ENCODE measurements at regions not wholly inside any gene's neighbourhood (a gene's known extent, or its start where the extent isn't known, plus 50 kb on each side); places are given as distances from the start of the nearest gene placed in this dataset.
"Not testable (repeated sequence)": the region's sequence is repeated elsewhere in the genome, so short reads cannot be mapped to it uniquely, and the experiment has no call there.

DNA sequence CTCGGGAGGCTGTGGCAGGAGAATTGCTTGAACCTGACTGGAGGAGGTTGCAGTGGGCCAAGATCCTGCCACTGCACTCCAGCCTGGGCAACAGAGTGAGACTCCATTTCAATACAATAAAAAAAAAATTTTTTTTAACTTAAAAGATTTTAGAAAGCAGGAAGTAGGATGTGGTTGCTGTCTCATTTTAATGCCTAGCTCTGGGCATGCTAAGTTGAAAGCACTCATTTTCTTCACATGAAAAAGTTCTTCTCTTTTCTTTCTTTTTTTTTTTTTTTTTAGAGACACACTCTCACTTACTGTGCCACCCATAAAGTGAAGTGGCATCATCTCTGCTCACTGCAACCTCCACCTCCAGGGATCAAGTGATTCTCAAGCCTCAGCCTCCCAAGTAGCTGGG, 58.4 kb upstream of the PPIAL4F start:
- H3K27ac ChIP-seq (ENCODE audit: insufficient read length, low read depth, low read length); H3K27me3 Mint-ChIP-seq (ENCODE audit: low read depth); H2BK120ac ChIP-seq (ENCODE audit: low read depth, low read length, poor library complexity, severe bottlenecking); H2BK5ac ChIP-seq (ENCODE audit: insufficient read length, low read length); H3K27me3 ChIP-seq (ENCODE audit: insufficient read depth, low read length); H3K4me1 ChIP-seq (ENCODE audit: insufficient read depth, low read length); H3K23me2 ChIP-seq (ENCODE audit: insufficient read length, low read depth, low read length, poor library complexity, severe bottlenecking); H3K9ac ChIP-seq (ENCODE audit: extremely low read depth, insufficient read length, low read length); H3K79me1 ChIP-seq (ENCODE audit: insufficient read depth, low read depth, low read length, poor library complexity, severe bottlenecking); H2BK15ac ChIP-seq (ENCODE audit: low read depth, low read length); H4K5ac ChIP-seq (ENCODE audit: insufficient read length, low read depth, low read length); H2BK20ac ChIP-seq (ENCODE audit: low read depth, low read length, poor library complexity, severe bottlenecking); H4K20me1 ChIP-seq (ENCODE audit: control insufficient read depth, insufficient read depth, insufficient read length); H2AFZ ChIP-seq (ENCODE audit: low read length); H3K14ac ChIP-seq (ENCODE audit: insufficient read depth, low read length); H2AK5ac ChIP-seq (ENCODE audit: insufficient read length, low read length); H3K23ac ChIP-seq (ENCODE audit: insufficient read length, low read depth, low read length); H3K9me3 Mint-ChIP-seq; H2BK12ac ChIP-seq (ENCODE audit: insufficient read length, low read depth, low read length); H3K4me3 Mint-ChIP-seq; DNase-seq; H3K18ac ChIP-seq (ENCODE audit: insufficient read length, low read depth, low read length); H3K4me1 Mint-ChIP-seq; H3K79me2 ChIP-seq (ENCODE audit: insufficient read depth, low read length); H3K36me3 Mint-ChIP-seq (ENCODE audit: insufficient read depth in 1 of 3, low read depth in 3 of 3); H3K4me2 ChIP-seq (ENCODE audit: insufficient read depth, insufficient read length, low read length); H4K8ac ChIP-seq (replicated peaks; ENCODE audit: insufficient read length, low read depth, low read length); H3K27ac Mint-ChIP-seq; H3K9me3 ChIP-seq (ENCODE audit: control insufficient read depth, low read depth, low read length); H3T11ph ChIP-seq (ENCODE audit: low read length); H3K4ac ChIP-seq (ENCODE audit: low read depth, low read length); H4K91ac ChIP-seq (ENCODE audit: insufficient read length, low read depth, low read length); H3K56ac ChIP-seq (ENCODE audit: insufficient read length, low read depth, low read length): not testable (repeated sequence)
- WGBS (ENCODE audit: extremely low coverage, insufficient read length, low lambda C conversion rate) = no CpG with 5 or more reads among the region's 1 CpG

DNA sequence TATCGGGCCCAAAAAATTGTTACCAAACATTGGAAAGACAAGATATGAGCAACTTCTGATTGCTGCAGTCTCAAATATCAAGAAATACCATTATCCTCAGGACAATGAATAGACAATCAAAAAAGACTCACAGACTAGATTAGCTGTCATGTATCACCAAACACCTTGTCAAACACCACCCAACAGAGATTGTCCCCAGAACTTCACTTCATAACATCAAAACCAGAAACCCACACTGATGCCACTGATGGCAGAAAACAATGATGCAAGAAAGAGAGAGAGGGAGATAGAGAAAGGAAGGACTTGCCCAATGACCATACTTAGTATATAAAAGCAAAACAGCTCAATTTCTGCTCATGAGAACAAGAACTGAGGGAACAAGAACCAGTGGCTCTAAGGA, 56.0 kb upstream of the PPIAL4F start:
- H3K9me3 Mint-ChIP-seq; H3K79me2 ChIP-seq (ENCODE audit: insufficient read depth, low read length); H2AK5ac ChIP-seq (ENCODE audit: insufficient read length, low read length); H3K14ac ChIP-seq (ENCODE audit: insufficient read depth, low read length); H3K4me1 Mint-ChIP-seq; H3K79me1 ChIP-seq (ENCODE audit: insufficient read depth, low read depth, low read length, poor library complexity, severe bottlenecking); H3K9ac ChIP-seq (ENCODE audit: extremely low read depth, insufficient read length, low read length); H3K4ac ChIP-seq (ENCODE audit: low read depth, low read length); H3K4me3 Mint-ChIP-seq; H4K20me1 ChIP-seq (ENCODE audit: control insufficient read depth, insufficient read depth, insufficient read length); H2BK5ac ChIP-seq (ENCODE audit: insufficient read length, low read length); H3K18ac ChIP-seq (ENCODE audit: insufficient read length, low read depth, low read length); H3K56ac ChIP-seq (ENCODE audit: insufficient read length, low read depth, low read length); H4K8ac ChIP-seq (replicated peaks; ENCODE audit: insufficient read length, low read depth, low read length); H3K27me3 ChIP-seq (ENCODE audit: insufficient read depth, low read length); H3T11ph ChIP-seq (ENCODE audit: low read length); H2BK12ac ChIP-seq (ENCODE audit: insufficient read length, low read depth, low read length); H3K9me3 ChIP-seq (ENCODE audit: control insufficient read depth, low read depth, low read length); H2AFZ ChIP-seq (ENCODE audit: low read length); H2BK20ac ChIP-seq (ENCODE audit: low read depth, low read length, poor library complexity, severe bottlenecking); H2BK120ac ChIP-seq (ENCODE audit: low read depth, low read length, poor library complexity, severe bottlenecking); H3K27ac ChIP-seq (ENCODE audit: insufficient read length, low read depth, low read length); H2BK15ac ChIP-seq (ENCODE audit: low read depth, low read length); H3K4me1 ChIP-seq (ENCODE audit: insufficient read depth, low read length); H4K91ac ChIP-seq (ENCODE audit: insufficient read length, low read depth, low read length); H4K5ac ChIP-seq (ENCODE audit: insufficient read length, low read depth, low read length); H3K23me2 ChIP-seq (ENCODE audit: insufficient read length, low read depth, low read length, poor library complexity, severe bottlenecking); DNase-seq; H3K36me3 Mint-ChIP-seq (ENCODE audit: insufficient read depth in 1 of 3, low read depth in 3 of 3); H3K4me2 ChIP-seq (ENCODE audit: insufficient read depth, insufficient read length, low read length); H3K27ac Mint-ChIP-seq; H3K27me3 Mint-ChIP-seq (ENCODE audit: low read depth); H3K23ac ChIP-seq (ENCODE audit: insufficient read length, low read depth, low read length): not testable (repeated sequence)
- WGBS (ENCODE audit: extremely low coverage, insufficient read length, low lambda C conversion rate) = no CpG with 5 or more reads among the region's 1 CpG

DNA sequence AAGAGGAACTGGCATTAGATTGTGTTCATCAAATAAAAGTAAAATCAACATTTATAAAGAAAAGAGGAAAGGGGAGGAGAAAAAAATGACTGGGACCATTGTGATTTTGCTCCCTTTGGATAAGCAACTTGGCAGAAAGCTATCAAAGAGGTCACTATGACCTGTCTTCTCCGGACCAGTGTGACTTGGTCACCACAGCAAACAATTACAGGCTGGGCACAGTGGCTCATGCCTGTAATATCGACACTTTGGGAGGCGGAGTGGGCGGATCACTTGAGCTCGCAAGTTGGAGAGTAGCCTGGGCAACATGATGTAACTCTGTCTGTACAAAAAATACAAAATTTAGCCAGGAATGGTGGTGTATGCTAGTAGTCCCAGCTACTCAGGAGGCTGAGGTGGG, 55.5 kb upstream of the PPIAL4F start:
- not testable (repeated sequence) for H3K23me2 ChIP-seq (ENCODE audit: insufficient read length, low read depth, low read length, poor library complexity, severe bottlenecking); H3K9me3 ChIP-seq (ENCODE audit: control insufficient read depth, low read depth, low read length); H3K18ac ChIP-seq (ENCODE audit: insufficient read length, low read depth, low read length); H3K27ac Mint-ChIP-seq; H2BK20ac ChIP-seq (ENCODE audit: low read depth, low read length, poor library complexity, severe bottlenecking); H3K56ac ChIP-seq (ENCODE audit: insufficient read length, low read depth, low read length); H3K27me3 ChIP-seq (ENCODE audit: insufficient read depth, low read length); H3K23ac ChIP-seq (ENCODE audit: insufficient read length, low read depth, low read length); H3K27ac ChIP-seq (ENCODE audit: insufficient read length, low read depth, low read length); H3K4ac ChIP-seq (ENCODE audit: low read depth, low read length); H4K91ac ChIP-seq (ENCODE audit: insufficient read length, low read depth, low read length); H2BK5ac ChIP-seq (ENCODE audit: insufficient read length, low read length); H2AK5ac ChIP-seq (ENCODE audit: insufficient read length, low read length); H3K4me3 Mint-ChIP-seq; H3K4me2 ChIP-seq (ENCODE audit: insufficient read depth, insufficient read length, low read length); H4K8ac ChIP-seq (replicated peaks; ENCODE audit: insufficient read length, low read depth, low read length); H3K9me3 Mint-ChIP-seq; H3K79me2 ChIP-seq (ENCODE audit: insufficient read depth, low read length); H2BK12ac ChIP-seq (ENCODE audit: insufficient read length, low read depth, low read length); H3K36me3 Mint-ChIP-seq (ENCODE audit: insufficient read depth in 1 of 3, low read depth in 3 of 3); H3T11ph ChIP-seq (ENCODE audit: low read length); H2BK15ac ChIP-seq (ENCODE audit: low read depth, low read length); H3K9ac ChIP-seq (ENCODE audit: extremely low read depth, insufficient read length, low read length); H2AFZ ChIP-seq (ENCODE audit: low read length); H3K79me1 ChIP-seq (ENCODE audit: insufficient read depth, low read depth, low read length, poor library complexity, severe bottlenecking); H3K14ac ChIP-seq (ENCODE audit: insufficient read depth, low read length); H3K27me3 Mint-ChIP-seq (ENCODE audit: low read depth); H4K20me1 ChIP-seq (ENCODE audit: control insufficient read depth, insufficient read depth, insufficient read length); H2BK120ac ChIP-seq (ENCODE audit: low read depth, low read length, poor library complexity, severe bottlenecking); H4K5ac ChIP-seq (ENCODE audit: insufficient read length, low read depth, low read length); H3K4me1 ChIP-seq (ENCODE audit: insufficient read depth, low read length); DNase-seq; H3K4me1 Mint-ChIP-seq
- no CpG with 5 or more reads among the region's 5 CpGs for WGBS (ENCODE audit: extremely low coverage, insufficient read length, low lambda C conversion rate)

All from H9 (cell line).